ENCODE measurements at regions not wholly inside any gene's neighbourhood (a gene's known extent, or its start where the extent isn't known, plus 50 kb on each side); places are given as distances from the start of the nearest gene placed in this dataset.

- Histone ChIP-seq H3K27ac (ENCODE audit: insufficient read depth, low read depth, low read length) (no peak overlapping the region), H3K4me3 (replicated peaks in 1 of 3; ENCODE audit: insufficient read depth in 1 of 3, low read depth in 1 of 3, low read length in 3 of 3) (no peak overlapping the region), H3K79me2 (ENCODE audit: control insufficient read depth, insufficient read depth, low read length) (no peaks in the 10 kb centered on the region), H2AFZ (ENCODE audit: low read depth, low read length) (no peak overlapping the region), H3K9me3 (replicated peaks; ENCODE audit: control insufficient read depth, insufficient read depth, low read length) (peaks cover 7% of the 10 kb centered on the region), H3K4me1 (ENCODE audit: control insufficient read depth, extremely low read depth, insufficient read depth, low read length) (no peaks in the 10 kb centered on the region), H3K36me3 (ENCODE audit: control insufficient read depth in 2 of 2, extremely low read depth in 1 of 2, insufficient read depth in 2 of 2, low read length in 2 of 2) (no peaks in the 10 kb centered on the region), H3K27me3 (ENCODE audit: control insufficient read depth in 2 of 2, insufficient read depth in 2 of 2, low read length in 2 of 2) (no peaks in the 10 kb centered on the region), H4K20me1 (replicated peaks; ENCODE audit: control insufficient read depth, extremely low read depth, insufficient read depth, low read length) (no peaks in the 10 kb centered on the region), H3K9me1 (replicated peaks; ENCODE audit: control insufficient read depth, extremely low read depth, insufficient read depth, low read length) (no peaks in the 10 kb centered on the region), H3K9ac (replicated peaks; ENCODE audit: extremely low read depth, insufficient read depth, low read length) (no peak overlapping the region), H3K4me2 (ENCODE audit: insufficient read depth, low read length) (no peak overlapping the region)
- FAIRE-seq (no peak), DNase-seq (ENCODE audit: low read depth, low spot score) (no peak)
- dilution Hi-C loops (cut with MboI; ENCODE audit: extremely low pct_ligation_motif_present, low sequenced_read_pairs) (no loop called here), intact Hi-C loops (cut with micrococcal nuclease) (no loop called here)
- TF ChIP-seq EZH2 (IDR thresholded peaks at IDR 0.05; ENCODE audit: borderline replicate concordance, low read depth, low read length, severe bottlenecking) = no peak
- no peak for TF ChIP-seq FOS (IDR thresholded peaks at IDR 0.05; ENCODE audit: borderline replicate concordance, insufficient read depth, low read length)
- no peak for TF ChIP-seq CTCF (IDR thresholded peaks at IDR 0.05; ENCODE audit: extremely low read depth in 1 of 2, insufficient read depth in 1 of 2, low read depth in 1 of 2, low read length in 2 of 2)
- no peak for TF ChIP-seq POLR2AphosphoS5 (IDR thresholded peaks at IDR 0.05; ENCODE audit: insufficient read depth, low read depth, low read length)
- no peak for TF ChIP-seq POLR2A (IDR thresholded peaks at IDR 0.05; ENCODE audit: low read depth, low read length)
- no peak for TF ChIP-seq MYC (IDR thresholded peaks at IDR 0.05; ENCODE audit: low read depth, low read length)
- TF ChIP-seq JUN (IDR thresholded peaks at IDR 0.05; ENCODE audit: borderline replicate concordance, insufficient read depth, insufficient read length, low read depth) = no peak
- TF ChIP-seq GATA2 (IDR thresholded peaks at IDR 0.05; ENCODE audit: insufficient read depth, insufficient read length, low read depth, low read length) = no peak
- TF ChIP-seq MAX (IDR thresholded peaks at IDR 0.05; ENCODE audit: insufficient read depth, insufficient read length) = no peak
- POLR2A ChIA-PET = no interaction called here
- CTCF ChIA-PET = no interaction called here
- BruUV-seq (replicated peaks) = no TSS peak
These were observed 338.9 kb upstream of the KIAA1217 start for GRCh38 chr10:23869996-23870395.
